Tibial nerve (tissue), 4 donors: ENCODE measurements at regions not wholly inside any gene's neighbourhood (a gene's known extent, or its start where the extent isn't known, plus 50 kb on each side); places are given as distances from the start of the nearest gene placed in this dataset.

Experiments
- CTCF ChIP-seq, 5 experiments: fragments of 200-600 bp in 3 of 5; fragments of 450-650 bp in 2 of 5; sonication (generic) in 3 of 5; IDR thresholded peaks; one replicate each; pipeline ENCODE4 v1.5.1; 2016 to 2019; ENCODE audit warnings: antibody characterized with exemption in 5 of 5, mild to moderate bottlenecking in 3 of 5, moderate library complexity in 2 of 5
- EP300 ChIP-seq, 2 donors: sonication (generic); formaldehyde crosslinking; IDR thresholded peaks; one replicate each; pipeline ENCODE4 v1.6.1; 2017; ENCODE audit warnings: antibody characterized with exemption in 2 of 2, mild to moderate bottlenecking in 1 of 2
- POLR2A ChIP-seq, 2 donors: fragments of 450-650 bp; IDR thresholded peaks; one replicate each; pipeline ENCODE4 v1.6.1; 2017; ENCODE audit warnings: antibody characterized with exemption in 2 of 2, mild to moderate bottlenecking in 2 of 2, moderate library complexity in 2 of 2

DNA sequence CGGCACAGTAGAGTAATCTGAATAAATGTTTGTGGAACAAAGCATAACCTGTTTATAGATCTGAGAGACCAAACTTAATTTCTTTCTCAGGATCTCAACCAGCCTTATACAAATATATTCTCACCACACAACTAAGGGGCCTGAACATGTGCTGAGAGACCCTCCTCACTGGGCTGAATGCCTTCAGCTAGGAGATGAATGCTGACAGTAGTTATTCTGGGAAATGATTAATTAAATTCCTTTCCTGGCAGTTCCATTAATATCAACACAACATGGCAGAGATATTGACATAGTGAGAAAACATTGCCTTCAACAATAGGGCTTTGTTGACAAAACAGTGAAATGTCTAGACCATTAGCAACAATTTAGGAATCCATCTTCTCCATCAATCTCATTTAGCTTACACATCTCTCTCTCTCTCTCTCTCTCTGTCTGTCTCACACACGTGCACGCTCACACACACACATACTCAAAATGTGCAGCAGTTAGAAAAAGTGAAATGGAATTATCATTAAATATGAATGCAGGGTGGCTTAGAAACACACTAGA, 780.8 kb upstream of the CDH8 start:
- TF ChIP-seq CTCF (IDR thresholded peaks at IDR 0.05) (no peak), EP300 (IDR thresholded peaks at IDR 0.05) (no peak), POLR2A (IDR thresholded peaks at IDR 0.05) (no peak)
